T-helper 22 cell (primary cell): ENCODE measurements at regions not wholly inside any gene's neighbourhood (a gene's known extent, or its start where the extent isn't known, plus 50 kb on each side); places are given as distances from the start of the nearest gene placed in this dataset.

Source experiments
- DNase-seq: peaks from one replicate; pipeline ENCODE4 v3.0.0-alpha.2; 2020; ENCODE audit warnings: low read depth

DNA sequence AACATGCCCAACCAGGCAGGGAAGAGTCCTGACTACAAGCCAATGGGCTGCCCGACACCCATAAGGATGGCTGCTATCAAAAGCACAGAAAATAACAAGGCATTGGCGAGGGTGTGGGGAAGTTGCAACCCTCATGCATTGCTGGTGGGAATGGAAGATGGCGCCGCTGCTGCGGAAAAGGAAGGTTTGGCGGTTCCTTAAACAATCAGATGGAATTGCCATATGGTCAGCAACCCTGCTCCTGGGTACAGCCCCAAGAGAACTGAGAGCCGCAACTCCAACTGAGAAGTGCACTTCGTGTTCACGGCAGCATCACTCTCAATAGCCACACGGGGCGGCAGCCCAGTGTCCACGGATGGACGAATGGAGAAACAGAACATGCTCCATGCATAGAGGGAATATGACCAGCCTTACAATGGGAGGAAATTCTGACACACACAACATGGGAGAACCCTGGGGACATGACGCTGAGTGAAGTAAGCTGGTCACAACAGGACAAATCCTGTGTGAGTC lies 193.3 kb downstream of the RBFOX3 start:
- no peak for DNase-seq

- no peak for DNase-seq
Measured at GRCh38 chr17:79415909-79416308, 194.9 kb downstream of the RBFOX3 start.

DNA sequence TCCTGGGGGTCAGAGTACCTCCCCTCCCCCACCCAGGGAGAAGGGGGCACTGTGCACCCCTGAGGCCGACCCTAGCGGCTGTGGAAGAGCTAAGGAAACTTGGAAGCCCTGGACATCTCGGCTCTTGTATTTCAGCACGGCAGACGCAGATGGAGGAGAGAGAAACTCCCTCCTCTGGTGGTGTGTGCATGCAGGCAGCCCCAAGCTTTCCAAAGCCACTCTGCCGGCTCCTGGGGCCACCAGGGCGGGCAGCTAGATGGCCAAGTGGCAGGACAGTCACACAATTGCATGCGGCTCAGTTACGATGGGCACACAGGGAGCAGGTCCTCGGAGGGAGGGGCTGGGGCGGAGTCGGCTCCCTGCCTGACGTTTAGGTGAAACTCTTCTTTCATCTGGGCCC lies 195.5 kb downstream of the RBFOX3 start:
- no peak for DNase-seq

DNA sequence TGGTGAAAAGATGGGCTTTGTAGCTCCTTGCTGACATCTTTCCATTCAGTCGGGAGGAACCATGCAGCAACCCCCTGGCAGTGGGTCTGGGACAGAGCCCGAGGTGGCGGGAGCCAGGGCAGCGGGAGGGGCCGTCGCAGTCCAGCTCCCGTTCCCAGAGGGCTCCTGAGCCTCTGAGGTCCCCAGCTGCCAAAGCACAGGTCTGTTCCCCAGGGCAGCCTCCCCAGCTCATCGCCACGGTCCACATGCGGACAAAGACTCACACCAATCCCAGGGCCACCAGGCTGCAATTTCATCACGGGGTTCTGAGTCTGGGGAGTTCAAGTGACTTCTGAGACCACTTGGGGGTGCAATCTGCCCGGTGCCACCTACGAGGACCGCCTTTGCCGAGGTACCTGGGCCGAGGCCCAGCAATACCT lies 196.0 kb downstream of the RBFOX3 start:
- no peak for DNase-seq

- DNase-seq = no peak
Measured at GRCh38 chr17:79414063-79414792, 196.6 kb downstream of the RBFOX3 start.

GRCh38 chr17:79413611-79414010 lies 197.2 kb downstream of the RBFOX3 start:
- DNase-seq = no peak

DNA sequence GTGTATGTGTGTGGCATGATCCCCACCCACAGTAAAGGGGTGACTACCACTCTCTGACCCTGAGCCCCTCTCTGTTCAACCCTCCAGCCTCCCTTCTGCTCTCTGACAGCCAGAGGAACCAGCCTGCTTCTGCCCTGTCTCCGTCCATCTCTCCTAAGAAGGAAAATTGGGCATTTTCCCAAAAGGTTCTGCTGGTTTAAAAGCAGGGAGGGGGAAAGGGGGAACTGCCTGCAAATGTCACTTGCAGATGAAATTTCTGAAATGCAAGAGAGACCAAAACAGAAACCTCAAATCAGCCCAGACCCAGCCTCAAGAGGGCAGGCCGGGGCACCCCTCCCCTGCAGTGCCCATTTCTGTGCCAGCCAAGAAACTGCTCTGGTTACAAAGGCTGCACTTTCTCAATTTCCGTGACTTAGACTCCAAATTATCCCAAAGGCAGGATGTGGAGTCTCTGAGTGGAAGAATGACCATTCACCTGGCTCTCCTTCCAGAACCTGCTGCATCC lies 197.9 kb downstream of the RBFOX3 start:
- no peak for DNase-seq

DNA sequence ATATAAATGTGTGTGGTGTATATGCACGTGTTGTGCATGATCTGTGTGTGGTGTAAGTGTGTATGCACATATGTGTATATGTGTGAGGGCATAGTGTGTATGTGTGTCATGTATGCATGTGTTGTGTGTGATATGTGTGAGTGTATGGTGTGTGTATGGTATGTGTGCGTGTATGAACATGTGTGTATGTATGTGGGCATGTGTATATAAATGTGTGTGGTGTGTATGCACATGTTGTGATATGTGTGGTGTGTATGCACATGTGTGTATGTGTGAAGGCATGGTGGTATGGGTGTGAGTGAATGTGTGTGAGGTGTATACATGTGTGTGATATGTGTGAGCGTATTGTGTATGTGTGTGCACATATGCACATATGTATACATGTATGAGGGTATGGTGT lies 198.7 kb downstream of the RBFOX3 start:
- DNase-seq = no peak

DNA sequence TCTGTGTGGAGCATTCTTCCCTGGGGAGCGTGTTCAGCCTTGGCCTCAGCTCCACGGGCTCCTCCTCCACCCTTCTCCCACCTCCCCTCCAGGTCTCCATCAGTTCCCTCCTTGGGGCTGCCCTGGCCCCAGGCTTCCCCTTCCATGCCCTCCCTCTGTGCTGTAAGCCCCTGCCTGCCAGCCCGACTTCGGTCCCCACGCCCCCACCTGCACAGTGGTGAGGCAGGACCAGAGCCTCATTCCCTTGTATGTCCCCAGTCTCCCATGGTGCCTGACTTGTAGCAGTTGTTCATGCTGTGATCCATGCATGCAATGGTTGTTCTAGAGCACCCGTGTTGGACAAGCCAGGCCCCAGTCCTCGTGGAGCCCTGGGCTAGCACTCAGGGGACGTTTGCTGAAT lies 199.4 kb downstream of the RBFOX3 start:
- DNase-seq = no peak

DNA sequence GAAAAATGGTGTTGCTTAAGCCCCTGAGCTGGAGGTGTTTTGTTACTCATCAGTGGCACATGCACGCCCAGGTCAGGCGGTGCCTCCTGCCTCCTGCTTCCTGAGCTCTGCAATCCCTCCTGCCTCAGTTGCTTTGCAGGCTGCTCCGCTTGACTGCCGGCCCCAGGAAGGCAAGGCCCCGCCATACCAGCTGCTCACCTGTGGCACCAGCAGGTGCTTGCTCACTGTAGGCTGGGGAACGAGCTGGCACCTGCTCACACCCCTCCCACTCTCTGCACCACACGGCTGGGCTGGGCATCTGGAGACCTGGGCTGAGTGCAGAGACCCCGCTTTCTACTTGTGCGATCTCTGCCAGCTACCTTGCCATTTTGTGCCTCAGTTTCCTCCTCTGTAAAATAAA lies 200.2 kb downstream of the RBFOX3 start:
- no peak for DNase-seq

DNA sequence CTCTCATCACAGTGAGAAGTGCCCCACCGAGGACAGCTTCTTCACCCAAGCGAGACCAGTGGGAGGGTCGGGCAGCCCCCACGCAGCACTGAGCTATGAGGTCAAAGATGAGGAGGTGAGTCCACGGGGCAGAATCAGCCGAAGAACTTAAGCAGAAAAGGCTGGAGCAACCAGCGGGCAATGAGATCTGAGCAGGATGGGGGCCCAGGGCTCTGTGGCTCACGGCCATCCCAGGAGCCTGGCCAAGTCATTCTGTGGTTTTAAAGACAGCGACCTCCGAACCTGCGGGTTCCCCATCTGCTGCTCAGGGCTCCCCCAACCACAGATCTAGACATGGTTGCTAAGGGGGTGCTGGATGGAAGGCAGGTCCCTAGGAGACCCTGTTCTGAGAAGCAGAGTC lies 202.6 kb downstream of the RBFOX3 start:
- DNase-seq = no peak

DNA sequence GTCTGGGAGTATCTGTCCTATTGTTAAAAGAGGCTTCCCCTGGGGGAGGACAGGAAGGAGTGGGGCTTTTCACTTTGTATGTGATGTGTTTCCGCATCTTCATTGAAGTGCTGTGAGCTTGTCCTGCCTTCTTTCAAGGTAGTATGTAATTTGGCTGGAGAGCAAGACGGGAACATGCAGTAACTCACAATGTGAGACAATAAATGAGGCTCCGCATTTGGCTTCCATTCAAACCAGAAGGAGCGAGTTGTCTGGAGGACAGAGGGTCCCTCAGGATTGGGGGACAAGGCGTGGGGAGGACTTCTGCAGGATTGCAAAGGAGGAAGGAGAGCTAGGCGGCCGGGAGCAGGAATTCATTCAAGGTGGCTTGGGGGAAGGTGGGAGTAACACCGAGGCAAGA lies 203.5 kb downstream of the RBFOX3 start:
- DNase-seq = no peak

DNA sequence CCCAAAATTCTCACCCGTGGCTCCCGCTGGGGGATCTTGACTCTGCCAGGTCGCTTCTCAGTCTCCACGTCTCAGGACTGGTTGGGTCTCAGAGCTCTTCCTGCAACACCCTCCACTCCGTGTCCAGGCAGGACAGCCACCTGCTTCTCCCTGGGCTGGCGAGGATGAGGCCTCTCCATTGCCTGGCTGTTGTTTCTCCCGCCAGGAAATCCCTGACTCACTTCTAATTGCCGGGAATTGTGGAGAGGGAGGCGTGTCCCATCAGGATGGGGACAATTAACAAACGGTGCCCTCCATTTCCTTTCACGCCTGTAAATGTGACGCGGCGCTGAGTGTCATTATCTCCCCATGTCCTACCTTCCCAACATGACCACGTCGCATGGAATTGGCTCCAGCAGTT lies 204.5 kb downstream of the RBFOX3 start:
- DNase-seq = no peak

GRCh38 chr17:79405823-79406222 lies 205.0 kb downstream of the RBFOX3 start:
- no peak for DNase-seq

DNA sequence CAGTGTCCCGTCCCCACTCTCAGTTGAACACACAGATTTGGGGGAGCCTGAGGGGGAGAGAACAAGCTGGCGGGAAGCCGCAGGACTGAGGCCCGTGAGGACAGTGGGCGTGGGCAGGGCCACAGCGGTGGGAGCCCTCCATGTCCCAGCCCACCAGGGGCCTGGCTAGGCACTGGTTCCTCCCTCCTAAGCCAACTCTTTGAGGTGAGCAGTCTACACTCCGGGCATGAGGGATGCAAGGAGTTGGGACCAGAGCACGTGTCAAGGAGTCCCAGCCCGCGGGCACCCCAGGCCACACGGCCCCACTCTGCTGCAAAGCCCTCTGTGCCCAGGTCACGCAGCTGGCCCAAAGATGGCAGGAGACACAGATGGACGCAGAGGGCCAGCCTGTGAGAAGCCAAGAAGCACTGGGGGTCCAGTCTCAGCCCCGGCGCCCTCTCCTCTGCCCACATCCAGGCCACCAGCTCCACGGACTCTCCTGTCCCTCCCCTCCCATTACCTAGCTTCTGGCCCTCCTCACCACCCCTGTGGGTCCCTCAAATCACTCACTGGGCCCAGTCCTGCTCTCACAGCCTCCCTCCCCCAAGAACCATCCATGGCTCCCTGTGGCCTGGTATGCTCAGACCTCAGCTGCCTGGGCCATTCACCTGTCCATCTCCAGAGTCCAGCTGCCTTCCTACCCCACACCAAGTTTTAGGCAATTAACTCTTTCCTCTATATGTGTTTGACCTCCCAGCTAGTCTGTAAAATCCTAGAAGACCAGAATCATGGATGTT lies 206.5 kb downstream of the RBFOX3 start:
- DNase-seq = no peak

- DNase-seq = no peak
Measured at GRCh38 chr17:79401704-79402674, 208.9 kb downstream of the RBFOX3 start.

DNA sequence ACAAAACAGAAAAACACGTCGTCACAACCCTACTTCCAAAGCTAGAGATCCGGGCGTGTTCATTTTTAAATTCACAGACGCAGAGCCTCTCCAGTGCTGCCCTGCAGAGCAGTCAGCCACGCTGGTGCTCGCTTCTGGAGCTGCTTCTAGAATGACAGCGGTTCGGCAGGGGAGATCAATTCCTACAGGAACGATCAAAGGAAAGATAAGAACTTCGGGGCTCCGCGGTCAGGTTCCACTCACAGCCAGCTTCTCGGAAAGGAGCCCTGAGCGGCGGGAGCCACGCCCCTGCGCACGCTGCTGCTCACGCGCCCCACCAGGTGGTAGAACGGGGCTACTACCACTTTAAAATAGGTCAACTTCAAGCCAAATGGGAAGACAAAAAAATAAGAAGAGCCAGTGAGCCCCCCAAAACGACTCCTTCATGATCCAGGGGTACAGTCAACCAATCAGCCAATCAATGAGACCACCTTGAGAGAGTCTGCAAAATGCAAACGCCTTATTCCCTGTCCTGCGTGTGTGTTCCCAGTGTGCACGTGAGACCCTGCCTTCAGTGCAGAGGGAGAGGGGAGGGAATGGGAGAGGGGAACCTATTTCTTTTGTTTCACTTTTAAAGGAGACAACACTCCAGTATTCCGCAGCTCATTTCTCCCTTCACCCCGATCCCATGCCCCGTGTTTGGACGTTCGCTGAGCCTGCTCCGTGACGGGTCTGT lies 209.7 kb downstream of the RBFOX3 start:
- DNase-seq = peak; percentile 32

DNA sequence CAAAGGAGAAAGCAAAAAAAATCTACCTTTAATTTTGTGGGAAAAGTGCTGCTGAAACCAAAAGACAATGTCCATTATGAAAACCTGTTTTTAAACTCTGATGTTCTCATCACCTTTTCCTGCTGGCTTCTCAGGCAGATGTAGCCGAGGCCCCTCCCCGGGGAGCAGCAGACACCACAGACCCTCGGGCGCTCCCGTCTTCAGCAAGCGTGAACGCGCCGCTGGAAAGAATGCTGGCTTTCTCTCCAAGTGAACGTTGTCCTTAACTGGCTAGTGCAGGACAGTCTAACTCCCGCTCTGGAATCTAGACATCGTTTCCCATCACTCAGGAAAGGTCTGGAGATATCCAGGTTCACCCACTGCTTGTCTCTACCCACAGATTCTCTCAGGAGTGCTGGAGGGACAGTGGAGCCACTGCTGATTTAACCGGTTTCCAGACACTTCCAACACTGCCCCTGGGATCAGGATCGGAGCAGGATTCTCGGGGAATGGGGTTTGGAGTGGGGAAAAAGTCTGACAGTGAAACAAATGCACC lies 211.2 kb downstream of the RBFOX3 start:
- no peak for DNase-seq

GRCh38 chr17:79398441-79398840 lies 212.4 kb downstream of the RBFOX3 start:
- DNase-seq = no peak

GRCh38 chr17:79396696-79397095 lies 214.2 kb downstream of the RBFOX3 start:
- DNase-seq = no peak

GRCh38 chr17:79395545-79395944 lies 215.3 kb downstream of the RBFOX3 start:
- DNase-seq = no peak
